NCI-H146 (cell line): ENCODE measurements at regions not wholly inside any gene's neighbourhood (a gene's known extent, or its start where the extent isn't known, plus 50 kb on each side); places are given as distances from the start of the nearest gene placed in this dataset.

Experiments used
- DNase-seq: peaks from one replicate; lab custom pipeline; 2025; lab: John Stamatoyannopoulos, UW

- no peak for DNase-seq
Observed at GRCh38 chr6:79305020-79305419, 70.5 kb upstream of the HMGN3 start.

DNA sequence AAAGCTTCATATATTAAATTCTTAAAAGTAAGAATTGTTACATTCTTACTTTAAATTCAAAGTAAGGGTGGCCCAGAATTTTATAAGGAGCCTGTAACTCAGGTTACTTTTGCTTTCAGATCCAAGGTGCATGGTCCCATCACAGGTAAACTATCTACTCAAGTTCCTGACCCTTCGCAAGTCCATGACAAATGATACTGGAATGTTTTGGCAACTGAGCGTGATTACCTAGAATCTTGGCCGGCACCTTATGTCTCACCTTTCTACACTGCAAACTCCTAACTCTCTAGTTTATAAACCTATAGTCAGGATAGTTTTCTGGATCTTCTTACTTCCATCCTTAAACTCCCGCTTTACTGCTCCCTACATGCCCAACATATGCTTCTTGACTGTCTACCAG lies 67.9 kb upstream of the HMGN3 start:
- DNase-seq = no peak

DNA sequence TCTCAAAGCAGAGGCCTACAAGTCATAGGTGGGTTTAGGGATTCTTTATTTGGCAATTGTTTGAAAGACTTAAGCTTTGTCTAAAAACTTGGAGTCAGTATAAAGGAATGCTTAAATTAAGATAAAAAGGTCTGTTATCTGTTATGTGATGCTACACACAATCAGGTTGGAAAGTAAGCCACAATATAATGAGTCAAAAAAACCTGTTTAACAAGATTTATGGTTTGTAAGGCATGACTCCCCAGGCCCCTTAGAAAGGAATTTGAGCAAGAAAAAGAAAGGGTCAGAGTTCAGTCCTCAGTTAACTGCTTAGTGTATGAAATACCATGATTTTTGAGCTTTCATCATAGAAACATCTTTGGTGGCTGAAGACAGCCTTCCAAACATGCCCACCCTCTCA lies 66.8 kb upstream of the HMGN3 start:
- no peak for DNase-seq

- DNase-seq = no peak
Observed at GRCh38 chr6:79296211-79296610, 61.7 kb upstream of the HMGN3 start.
